Transverse colon (tissue), 4 donors: ENCODE measurements at regions not wholly inside any gene's neighbourhood (a gene's known extent, or its start where the extent isn't known, plus 50 kb on each side); places are given as distances from the start of the nearest gene placed in this dataset.

Experiments
- DNase-seq: peaks from one replicate; pipeline ENCODE4 v3.0.0-alpha.2; 2019
- H3K27ac ChIP-seq, 4 donors: fragments of 200-600 bp; sonication (generic); 2 replicates each; pipeline ENCODE4 v1.5.1; 2016 to 2018; ENCODE audit warnings: inconsistent platforms in 4 of 4
- H3K27me3 ChIP-seq: fragments of 200-600 bp; sonication (generic); 2 replicates; pipeline ENCODE4 v1.5.1; 2017; ENCODE audit warnings: inconsistent platforms
- H3K36me3 ChIP-seq, 4 donors: fragments of 200-600 bp; sonication (generic); 2 replicates each; pipeline ENCODE4 v1.5.1; 2017 to 2019; ENCODE audit warnings: inconsistent platforms in 4 of 4
- H3K4me1 ChIP-seq, 4 donors: fragments of 200-600 bp; sonication (generic); 2 replicates each; pipeline ENCODE4 v1.5.1; 2017 to 2020; ENCODE audit warnings: inconsistent platforms in 4 of 4
- H3K4me3 ChIP-seq, 4 donors: fragments of 200-600 bp; sonication (generic); 1 replicate in 1 of 4; 2 replicates in 3 of 4; pipeline versions ENCODE4 v1.5.1 to v1.6.1; 2017 to 2019; ENCODE audit warnings: inconsistent platforms in 4 of 4
- H3K9me3 ChIP-seq, 2 donors: fragments of 200-600 bp; sonication (generic); 2 replicates each; pipeline ENCODE4 v1.5.1; 2017 to 2019; ENCODE audit warnings: inconsistent platforms in 2 of 2
- CTCF ChIP-seq, 5 experiments: fragments of 200-600 bp in 3 of 5; fragments of 450-650 bp in 2 of 5; sonication (generic) in 3 of 5; IDR thresholded peaks; 1 replicate in 2 of 5; 2 replicates in 3 of 5; pipeline ENCODE4 v1.5.1; 2016 to 2017; ENCODE audit warnings: antibody characterized with exemption in 5 of 5, inconsistent platforms in 3 of 5, mild to moderate bottlenecking in 2 of 5, moderate library complexity in 1 of 5
- EP300 ChIP-seq: sonication (generic); formaldehyde crosslinking; IDR thresholded peaks from one replicate; pipeline ENCODE4 v1.6.1; 2017; ENCODE audit warnings: antibody characterized with exemption, low read depth
- POLR2A ChIP-seq: fragments of 450-650 bp; IDR thresholded peaks from one replicate; pipeline ENCODE4 v1.6.1; 2016; ENCODE audit warnings: antibody characterized with exemption, mild to moderate bottlenecking, moderate library complexity
- POLR2AphosphoS5 ChIP-seq, 3 donors: sonication (generic); formaldehyde crosslinking; IDR thresholded peaks; one replicate each; pipeline ENCODE4 v1.6.1; 2016; ENCODE audit warnings: antibody characterized with exemption in 3 of 3
- WGBS, 2 donors: methylation state at CpG; one replicate each; pipeline ENCODE4 v1.1.5; 2018; ENCODE audit warnings: low coverage in 1 of 2; 5-methylcytosine and 5-hydroxymethylcytosine counted together
- in situ Hi-C, 4 donors: fragments of 200-750 bp; cut with MboI; loops; one replicate each; pipeline versions ENCODE4 v1.15.0 to v1.15.1; 2017; ENCODE audit warnings: low sequenced_read_pairs in 3 of 4, low pct_ligation_motif_present in 1 of 4, low pct_unique_long_range_greater_than_20kb in 1 of 4
- intact Hi-C: fragments of 100-400 bp; cut with DNase I; formaldehyde crosslinking; loops from one replicate; pipeline ENCODE4 v1.15.1; 2023; ENCODE audit warnings: low total_unique reads

GRCh38 chr16:26212599-26212998 is 520.8 kb downstream of the HS3ST4 start:
- in situ Hi-C loops (no loop called here), intact Hi-C loops (no loop called here)
- H3K4me3 ChIP-seq: no peak overlapping the region

GRCh38 chr16:26214581-26215174 is 522.9 kb downstream of the HS3ST4 start:
- DNase-seq: no peak
- Histone ChIP-seq H3K27ac (no peak overlapping the region), H3K4me1 (no peaks in the 10 kb centered on the region), H3K36me3 (no peaks in the 10 kb centered on the region), H3K4me3 (no peak overlapping the region), H3K27me3 (no peaks in the 10 kb centered on the region), H3K9me3 (no peaks in the 10 kb centered on the region)
- in situ Hi-C loops: no loop called here
- 23 to 43% methylated on average over 9 of the region's 9 CpGs for WGBS, 2 donors
- no peak for TF ChIP-seq CTCF (IDR thresholded peaks at IDR 0.05)
- TF ChIP-seq POLR2A: no peak
- no peak for TF ChIP-seq POLR2AphosphoS5 (IDR thresholded peaks at IDR 0.05)
- TF ChIP-seq EP300: no peak
- intact Hi-C loops: no loop called here

More at GRCh38 chr16:26212599-26212998, 520.8 kb downstream of the HS3ST4 start:
- WGBS, 2 donors: 68% methylated on average over 5 of the region's 5 CpGs; no CpG with 5 or more reads in 1 of the 2 donors
- Histone ChIP-seq H3K36me3 (no peaks in the 10 kb centered on the region), H3K4me1 (no peaks in the 10 kb centered on the region), H3K27ac (no peak overlapping the region), H3K27me3 (no peaks in the 10 kb centered on the region), H3K9me3 (peaks cover 0 to 3% of the 10 kb centered on the region in 2 donors)
- no peak for DNase-seq
- no peak for TF ChIP-seq CTCF (IDR thresholded peaks at IDR 0.05)
- no peak for TF ChIP-seq EP300
- TF ChIP-seq POLR2AphosphoS5 (IDR thresholded peaks at IDR 0.05): no peak
- TF ChIP-seq POLR2A: no peak

- no peaks in the 10 kb centered on the region for H3K4me1 ChIP-seq
- H3K9me3 ChIP-seq: no peaks in the 10 kb centered on the region
- no peak overlapping the region for H3K4me3 ChIP-seq
- no peaks in the 10 kb centered on the region for H3K36me3 ChIP-seq
- intact Hi-C loops (no loop called here), in situ Hi-C loops (no loop called here)
- TF ChIP-seq POLR2AphosphoS5 (IDR thresholded peaks at IDR 0.05): no peak
- no peak for TF ChIP-seq CTCF (IDR thresholded peaks at IDR 0.05)
- no peak for TF ChIP-seq POLR2A
- TF ChIP-seq EP300: no peak
- no peak for DNase-seq
- no peaks in the 10 kb centered on the region for H3K27me3 ChIP-seq
- H3K27ac ChIP-seq: no peak overlapping the region
Measured at GRCh38 chr16:26220894-26221293, 529.1 kb downstream of the HS3ST4 start.

- Histone ChIP-seq H3K27me3 (no peaks in the 10 kb centered on the region), H3K27ac (no peak overlapping the region), H3K4me1 (no peaks in the 10 kb centered on the region), H3K4me3 (no peak overlapping the region), H3K9me3 (no peaks in the 10 kb centered on the region), H3K36me3 (no peaks in the 10 kb centered on the region)
- DNase-seq: no peak
- intact Hi-C loops: no loop called here
- in situ Hi-C loops: no loop called here
- TF ChIP-seq EP300 (no peak), POLR2AphosphoS5 (IDR thresholded peaks at IDR 0.05) (no peak), POLR2A (no peak), CTCF (IDR thresholded peaks at IDR 0.05) (no peak)
- WGBS, 2 donors: 95 to 100% methylated on average over 2 of the region's 2 CpGs
Measured at GRCh38 chr16:26231647-26232046, 539.9 kb downstream of the HS3ST4 start.
